ENCODE measurements at regions not wholly inside any gene's neighbourhood (a gene's known extent, or its start where the extent isn't known, plus 50 kb on each side); places are given as distances from the start of the nearest gene placed in this dataset.

- no peak for ATAC-seq (replicated peaks in 6 of 8)
- H3K4me1 ChIP-seq (replicated peaks in 1 of 2), result peaks cover 4 to 15% of the 10 kb centered on the region in 2 donors
- H3K4me3 ChIP-seq, result no peak overlapping the region
- in situ Hi-C loops (cut with MboI; ENCODE audit: low pct_unique_long_range_greater_than_20kb in 2 of 9, low sequenced_read_pairs in 9 of 9, unreplicated experiment in 9 of 9), result no loop called here
- WGBS, 10 experiments, result 0 to 100% (median 72%) methylated on average over 1 to 3 of the region's 3 CpGs
- H3K27ac ChIP-seq, result no peak overlapping the region
Observed at GRCh38 chr18:42442656-42443055, 487.6 kb downstream of the PIK3C3 start.

- in situ Hi-C loops (cut with MboI; ENCODE audit: low pct_unique_long_range_greater_than_20kb in 2 of 9, low sequenced_read_pairs in 9 of 9, unreplicated experiment in 9 of 9), result no loop called here
- H3K4me3 ChIP-seq, result no peak overlapping the region
- 0 to 30% (median 0%) methylated on average over 1 of the region's 1 CpG; no CpG with 5 or more reads in 3 of the 10 experiments for WGBS, 10 experiments
- no peak overlapping the region for H3K27ac ChIP-seq
- peaks cover 4 to 15% of the 10 kb centered on the region in 2 donors for H3K4me1 ChIP-seq (replicated peaks in 1 of 2)
- ATAC-seq (replicated peaks in 6 of 8), result no peak
Observed at GRCh38 chr18:42444349-42444748, 489.3 kb downstream of the PIK3C3 start.

GRCh38 chr18:42445359-42445758 is 490.3 kb downstream of the PIK3C3 start:
- H3K4me3 ChIP-seq, result no peak overlapping the region
- WGBS, 10 experiments, result 0 to 100% (median 91%) methylated on average over 1 to 2 of the region's 2 CpGs
- no peak for ATAC-seq (replicated peaks in 6 of 8)
- peaks cover 4 to 15% of the 10 kb centered on the region in 2 donors for H3K4me1 ChIP-seq (replicated peaks in 1 of 2)
- in situ Hi-C loops (cut with MboI; ENCODE audit: low pct_unique_long_range_greater_than_20kb in 2 of 9, low sequenced_read_pairs in 9 of 9, unreplicated experiment in 9 of 9), result no loop called here
- no peak overlapping the region for H3K27ac ChIP-seq

GRCh38 chr18:42446195-42446594 is 491.2 kb downstream of the PIK3C3 start:
- Histone ChIP-seq H3K4me1 (replicated peaks in 1 of 2) (peaks cover 4 to 15% of the 10 kb centered on the region in 2 donors), H3K27ac (no peak overlapping the region), H3K4me3 (no peak overlapping the region)
- peak in 3 of 8 experiments; percentile 32 to 84 (median 33) for ATAC-seq (replicated peaks in 6 of 8)
- in situ Hi-C loops (cut with MboI; ENCODE audit: low pct_unique_long_range_greater_than_20kb in 2 of 9, low sequenced_read_pairs in 9 of 9, unreplicated experiment in 9 of 9), result no loop called here

DNA sequence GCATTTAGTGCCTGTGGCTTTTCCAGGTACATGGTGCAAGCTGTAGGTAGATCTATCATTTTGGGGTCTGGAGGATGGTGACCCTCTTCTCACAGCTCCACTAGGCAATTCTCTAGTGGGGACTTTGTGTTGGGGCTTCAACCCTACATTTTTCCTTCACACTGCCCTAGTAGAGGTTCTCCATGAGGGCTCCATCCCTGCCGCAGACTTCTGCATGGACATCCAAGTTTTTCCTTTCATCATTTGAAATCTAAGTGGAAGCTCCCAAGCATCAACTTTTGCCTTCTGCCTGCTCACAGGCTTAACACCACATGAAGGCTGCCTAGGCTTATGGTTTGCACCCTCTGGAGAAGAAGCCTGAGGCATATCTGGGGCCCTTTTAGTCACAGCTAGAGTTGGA is 492.7 kb downstream of the PIK3C3 start:
- H3K4me3 ChIP-seq, result no peak overlapping the region
- no peak for ATAC-seq (replicated peaks in 6 of 8)

GRCh38 chr18:42458226-42458625 is 503.2 kb downstream of the PIK3C3 start:
- Histone ChIP-seq H3K4me1 (replicated peaks in 1 of 2) (peaks cover 0 to 7% of the 10 kb centered on the region in 2 donors), H3K4me3 (no peak overlapping the region), H3K27ac (no peak overlapping the region)
- in situ Hi-C loops (cut with MboI; ENCODE audit: low pct_unique_long_range_greater_than_20kb in 2 of 9, low sequenced_read_pairs in 9 of 9, unreplicated experiment in 9 of 9), result no loop called here
- WGBS, 10 experiments, result 0 to 47% (median 20%) methylated on average over 1 to 2 of the region's 2 CpGs; no CpG with 5 or more reads in 5 of the 10 experiments
- no peak for ATAC-seq (replicated peaks in 6 of 8)

More for the DNA sequence above, 492.7 kb downstream of the PIK3C3 start:
- in situ Hi-C loops (cut with MboI; ENCODE audit: low pct_unique_long_range_greater_than_20kb in 2 of 9, low sequenced_read_pairs in 9 of 9, unreplicated experiment in 9 of 9), result no loop called here
- Histone ChIP-seq H3K27ac (no peak overlapping the region), H3K4me1 (replicated peaks in 1 of 2) (peaks cover 4 to 15% of the 10 kb centered on the region in 2 donors)
- WGBS, 10 experiments, result 60 to 100% (median 83%) methylated on average over 1 of the region's 1 CpG; no CpG with 5 or more reads in 7 of the 10 experiments

DNA sequence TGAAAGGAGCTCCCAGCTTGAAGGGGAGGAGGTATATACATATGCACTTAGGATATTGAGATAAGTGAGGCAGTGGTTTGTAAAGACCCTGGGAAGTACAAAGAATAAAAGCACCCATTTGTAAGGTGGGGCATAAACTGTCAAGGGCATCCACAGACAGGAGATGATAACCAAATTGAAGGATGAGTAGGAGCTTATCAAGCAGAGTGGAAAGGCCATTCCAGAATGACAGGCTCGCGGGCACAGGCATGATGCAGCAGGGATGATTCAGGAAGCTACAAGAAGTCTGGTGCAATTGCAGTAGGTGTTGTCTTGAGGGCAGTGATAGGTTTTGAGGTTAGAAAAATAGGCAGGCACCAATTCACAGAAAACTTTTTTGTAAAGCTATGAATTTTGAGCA is 504.8 kb downstream of the PIK3C3 start:
- ATAC-seq (replicated peaks in 6 of 8), result peak in 1 of 8 experiments; percentile 41
- peaks cover 0 to 7% of the 10 kb centered on the region in 2 donors for H3K4me1 ChIP-seq (replicated peaks in 1 of 2)
- H3K27ac ChIP-seq, result no peak overlapping the region
- WGBS, 10 experiments, result 10 to 90% (median 75%) methylated on average over 2 of the region's 2 CpGs; no CpG with 5 or more reads in 4 of the 10 experiments
- in situ Hi-C loops (cut with MboI; ENCODE audit: low pct_unique_long_range_greater_than_20kb in 2 of 9, low sequenced_read_pairs in 9 of 9, unreplicated experiment in 9 of 9), result no loop called here
- H3K4me3 ChIP-seq, result no peak overlapping the region

DNA sequence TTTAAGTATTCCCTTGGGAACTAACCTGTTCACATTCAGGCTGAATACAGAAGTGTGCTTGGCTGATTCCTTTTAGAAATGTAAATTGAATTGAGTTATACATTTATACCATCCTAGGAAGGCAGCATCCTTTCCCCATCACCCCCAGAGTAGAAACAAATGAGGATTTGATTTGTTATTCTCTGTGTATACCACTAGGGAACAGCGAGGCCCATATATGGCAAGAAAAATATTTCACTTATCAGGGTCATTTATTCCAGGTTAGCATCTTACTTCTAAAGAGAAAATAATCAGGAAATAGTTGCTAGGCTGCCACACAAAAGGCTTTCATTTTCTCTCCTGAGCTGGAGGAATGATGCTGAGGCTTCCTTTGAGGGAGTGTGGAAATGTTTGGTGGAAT is 516.9 kb downstream of the PIK3C3 start:
- H3K4me1 ChIP-seq (replicated peaks in 1 of 2), result peaks cover 19 to 29% of the 10 kb centered on the region in 2 donors
- in situ Hi-C loops (cut with MboI; ENCODE audit: low pct_unique_long_range_greater_than_20kb in 2 of 9, low sequenced_read_pairs in 9 of 9, unreplicated experiment in 9 of 9), result no loop called here
- peak in 5 of 8 experiments; percentile 33 to 66 (median 44) for ATAC-seq (replicated peaks in 6 of 8)
- no peak overlapping the region for H3K27ac ChIP-seq
- WGBS, 10 experiments, result 20 to 67% (median 35%) methylated on average over 1 of the region's 1 CpG; no CpG with 5 or more reads in 6 of the 10 experiments
- H3K4me3 ChIP-seq, result no peak overlapping the region

- ATAC-seq (replicated peaks in 6 of 8), result no peak
- no peak overlapping the region for H3K27ac ChIP-seq
- 16 to 94% (median 86%) methylated on average over 2 to 6 of the region's 6 CpGs for WGBS, 10 experiments
- in situ Hi-C loops (cut with MboI; ENCODE audit: low pct_unique_long_range_greater_than_20kb in 2 of 9, low sequenced_read_pairs in 9 of 9, unreplicated experiment in 9 of 9), result no loop called here
- peaks cover 19 to 34% of the 10 kb centered on the region in 2 donors for H3K4me1 ChIP-seq (replicated peaks in 1 of 2)
- H3K4me3 ChIP-seq, result no peak overlapping the region
Observed at GRCh38 chr18:42473611-42474010, 518.6 kb downstream of the PIK3C3 start.

DNA sequence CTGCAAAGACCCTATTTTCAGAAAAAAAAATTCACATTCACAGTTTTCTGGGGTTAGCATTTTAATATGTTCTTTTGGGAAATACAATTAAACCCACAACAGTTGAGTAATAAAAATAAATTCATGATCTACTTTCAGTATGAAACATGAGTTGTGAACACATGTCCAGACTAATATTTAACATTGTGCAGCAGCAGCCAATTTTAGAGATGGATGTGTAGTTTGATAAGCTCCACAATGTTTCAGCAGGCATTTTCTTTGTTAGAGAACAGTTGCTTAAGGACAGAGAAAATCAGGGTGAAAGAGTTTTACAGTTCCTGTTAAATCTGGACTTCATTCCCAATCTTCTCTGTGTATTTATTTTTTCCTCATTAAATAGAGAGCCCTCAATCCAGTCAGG is 519.5 kb downstream of the PIK3C3 start:
- Histone ChIP-seq H3K4me1 (replicated peaks in 1 of 2) (peaks cover 19 to 34% of the 10 kb centered on the region in 2 donors), H3K4me3 (no peak overlapping the region), H3K27ac (no peak overlapping the region)
- no peak for ATAC-seq (replicated peaks in 6 of 8)
- in situ Hi-C loops (cut with MboI; ENCODE audit: low pct_unique_long_range_greater_than_20kb in 2 of 9, low sequenced_read_pairs in 9 of 9, unreplicated experiment in 9 of 9), result no loop called here

- 0 to 100% (median 80%) methylated on average over 1 of the region's 1 CpG; no CpG with 5 or more reads in 5 of the 10 experiments for WGBS, 10 experiments
- Histone ChIP-seq H3K27ac (no peak overlapping the region), H3K4me1 (replicated peaks in 1 of 2) (peaks cover 20 to 34% of the 10 kb centered on the region in 2 donors), H3K4me3 (no peak overlapping the region)
- in situ Hi-C loops (cut with MboI; ENCODE audit: low pct_unique_long_range_greater_than_20kb in 2 of 9, low sequenced_read_pairs in 9 of 9, unreplicated experiment in 9 of 9), result no loop called here
- peak in 3 of 8 experiments; percentile 47 to 76 (median 63) for ATAC-seq (replicated peaks in 6 of 8)
Observed at GRCh38 chr18:42475157-42475556, 520.1 kb downstream of the PIK3C3 start.

- no peak overlapping the region for H3K27ac ChIP-seq
- no peak for ATAC-seq (replicated peaks in 6 of 8)
- in situ Hi-C loops (cut with MboI; ENCODE audit: low pct_unique_long_range_greater_than_20kb in 2 of 9, low sequenced_read_pairs in 9 of 9, unreplicated experiment in 9 of 9), result no loop called here
- no peak overlapping the region for H3K4me3 ChIP-seq
- peaks cover 23 to 34% of the 10 kb centered on the region in 2 donors for H3K4me1 ChIP-seq (replicated peaks in 1 of 2)
Observed at GRCh38 chr18:42477267-42477666, 522.2 kb downstream of the PIK3C3 start.

- WGBS, 10 experiments, result 2 to 89% (median 58%) methylated on average over 2 to 5 of the region's 5 CpGs; no CpG with 5 or more reads in 2 of the 10 experiments
- Histone ChIP-seq H3K4me1 (replicated peaks in 1 of 2) (peaks cover 13 to 22% of the 10 kb centered on the region in 2 donors), H3K4me3 (no peak overlapping the region), H3K27ac (no peak overlapping the region)
- in situ Hi-C loops (cut with MboI; ENCODE audit: low pct_unique_long_range_greater_than_20kb in 2 of 9, low sequenced_read_pairs in 9 of 9, unreplicated experiment in 9 of 9), result no loop called here
- ATAC-seq (replicated peaks in 6 of 8), result peak in 5 of 8 experiments; percentile 32 to 79 (median 35)
Observed at GRCh38 chr18:42480441-42480840, 525.4 kb downstream of the PIK3C3 start.

- ATAC-seq (replicated peaks in 6 of 8), result no peak
- Histone ChIP-seq H3K27ac (no peak overlapping the region), H3K4me1 (replicated peaks in 1 of 2) (peaks cover 8% of the 10 kb centered on the region in 2 donors), H3K4me3 (no peak overlapping the region)
- in situ Hi-C loops (cut with MboI; ENCODE audit: low pct_unique_long_range_greater_than_20kb in 2 of 9, low sequenced_read_pairs in 9 of 9, unreplicated experiment in 9 of 9), result no loop called here
Observed at GRCh38 chr18:42484648-42485047, 529.6 kb downstream of the PIK3C3 start.
